ENCODE measurements at regions not wholly inside any gene's neighbourhood (a gene's known extent, or its start where the extent isn't known, plus 50 kb on each side); places are given as distances from the start of the nearest gene placed in this dataset.
"Not testable (repeated sequence)": the region's sequence is repeated elsewhere in the genome, so short reads cannot be mapped to it uniquely, and the experiment has no call there.

- no peaks in the 10 kb centered on the region for H3F3A ChIP-seq (ENCODE audit: low read depth)
- no peak overlapping the region for H3K9ac ChIP-seq (ENCODE audit: low read depth, low read length, poor library complexity, severe bottlenecking)
- H3K4me3 ChIP-seq (ENCODE audit: low read length, poor library complexity, severe bottlenecking), result no peak overlapping the region
- no peak overlapping the region for H2AFZ ChIP-seq (ENCODE audit: low read length)
- no peaks in the 10 kb centered on the region for H3K79me2 ChIP-seq (ENCODE audit: insufficient read depth, low read length)
- H3K4me2 ChIP-seq (ENCODE audit: low read depth, low read length, poor library complexity, severe bottlenecking), result no peak overlapping the region
- no peaks in the 10 kb centered on the region for H3K9me3 ChIP-seq (ENCODE audit: insufficient read depth, low read depth, low read length)
- TF ChIP-seq, protein P1, sequence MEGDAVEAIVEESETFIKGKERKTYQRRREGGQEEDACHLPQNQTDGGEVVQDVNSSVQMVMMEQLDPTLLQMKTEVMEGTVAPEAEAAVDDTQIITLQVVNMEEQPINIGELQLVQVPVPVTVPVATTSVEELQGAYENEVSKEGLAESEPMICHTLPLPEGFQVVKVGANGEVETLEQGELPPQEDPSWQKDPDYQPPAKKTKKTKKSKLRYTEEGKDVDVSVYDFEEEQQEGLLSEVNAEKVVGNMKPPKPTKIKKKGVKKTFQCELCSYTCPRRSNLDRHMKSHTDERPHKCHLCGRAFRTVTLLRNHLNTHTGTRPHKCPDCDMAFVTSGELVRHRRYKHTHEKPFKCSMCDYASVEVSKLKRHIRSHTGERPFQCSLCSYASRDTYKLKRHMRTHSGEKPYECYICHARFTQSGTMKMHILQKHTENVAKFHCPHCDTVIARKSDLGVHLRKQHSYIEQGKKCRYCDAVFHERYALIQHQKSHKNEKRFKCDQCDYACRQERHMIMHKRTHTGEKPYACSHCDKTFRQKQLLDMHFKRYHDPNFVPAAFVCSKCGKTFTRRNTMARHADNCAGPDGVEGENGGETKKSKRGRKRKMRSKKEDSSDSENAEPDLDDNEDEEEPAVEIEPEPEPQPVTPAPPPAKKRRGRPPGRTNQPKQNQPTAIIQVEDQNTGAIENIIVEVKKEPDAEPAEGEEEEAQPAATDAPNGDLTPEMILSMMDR (conservative IDR thresholded peaks at IDR 0.05; ENCODE audit: low read length), result no peak
- H3K4me1 ChIP-seq (ENCODE audit: insufficient read depth, low read length, poor library complexity, severe bottlenecking), result no peaks in the 10 kb centered on the region
- no peaks in the 10 kb centered on the region for H3K36me3 ChIP-seq (ENCODE audit: insufficient read depth, low read length)
- no peaks in the 10 kb centered on the region for H3K9me2 ChIP-seq (replicated peaks; ENCODE audit: low read depth, low read length)
- H3K27me3 ChIP-seq (ENCODE audit: insufficient read depth, low read length, poor library complexity, severe bottlenecking), result no peaks in the 10 kb centered on the region
- no peaks in the 10 kb centered on the region for H4K20me1 ChIP-seq (ENCODE audit: insufficient read depth, low read length, poor library complexity, severe bottlenecking)
Observed at GRCh38 chr11:28899706-28900105, 791.5 kb downstream of the METTL15 start.

GRCh38 chr11:28890601-28891040 is 782.4 kb downstream of the METTL15 start:
- not testable (repeated sequence) for H3K4me3 ChIP-seq (ENCODE audit: low read length, poor library complexity, severe bottlenecking); H2AFZ ChIP-seq (ENCODE audit: low read length); H3F3A ChIP-seq (ENCODE audit: low read depth); H3K27me3 ChIP-seq (ENCODE audit: insufficient read depth, low read length, poor library complexity, severe bottlenecking); H3K36me3 ChIP-seq (ENCODE audit: insufficient read depth, low read length); H3K79me2 ChIP-seq (ENCODE audit: insufficient read depth, low read length); H3K9me2 ChIP-seq (replicated peaks; ENCODE audit: low read depth, low read length); H4K20me1 ChIP-seq (ENCODE audit: insufficient read depth, low read length, poor library complexity, severe bottlenecking); H3K9ac ChIP-seq (ENCODE audit: low read depth, low read length, poor library complexity, severe bottlenecking); H3K4me2 ChIP-seq (ENCODE audit: low read depth, low read length, poor library complexity, severe bottlenecking); H3K9me3 ChIP-seq (ENCODE audit: insufficient read depth, low read depth, low read length); H3K4me1 ChIP-seq (ENCODE audit: insufficient read depth, low read length, poor library complexity, severe bottlenecking)

- Histone ChIP-seq H3K9ac (ENCODE audit: low read depth, low read length, poor library complexity, severe bottlenecking) (no peak overlapping the region), H2AFZ (ENCODE audit: low read length) (no peak overlapping the region), H4K20me1 (ENCODE audit: insufficient read depth, low read length, poor library complexity, severe bottlenecking) (no peaks in the 10 kb centered on the region), H3K9me2 (replicated peaks; ENCODE audit: low read depth, low read length) (no peaks in the 10 kb centered on the region), H3K27me3 (ENCODE audit: insufficient read depth, low read length, poor library complexity, severe bottlenecking) (no peaks in the 10 kb centered on the region), H3K4me3 (ENCODE audit: low read length, poor library complexity, severe bottlenecking) (no peak overlapping the region), H3K79me2 (ENCODE audit: insufficient read depth, low read length) (no peaks in the 10 kb centered on the region), H3K4me2 (ENCODE audit: low read depth, low read length, poor library complexity, severe bottlenecking) (no peak overlapping the region), H3K4me1 (ENCODE audit: insufficient read depth, low read length, poor library complexity, severe bottlenecking) (no peaks in the 10 kb centered on the region), H3F3A (ENCODE audit: low read depth) (no peaks in the 10 kb centered on the region), H3K9me3 (ENCODE audit: insufficient read depth, low read depth, low read length) (no peaks in the 10 kb centered on the region), H3K36me3 (ENCODE audit: insufficient read depth, low read length) (no peaks in the 10 kb centered on the region)
- no peak for TF ChIP-seq EZH2phosphoT487 (IDR thresholded peaks at IDR 0.05; ENCODE audit: borderline replicate concordance)
- TF ChIP-seq, protein P1 (conservative IDR thresholded peaks at IDR 0.05; ENCODE audit: low read length), result no peak
Observed at GRCh38 chr11:28887681-28888080, 779.5 kb downstream of the METTL15 start.

DNA sequence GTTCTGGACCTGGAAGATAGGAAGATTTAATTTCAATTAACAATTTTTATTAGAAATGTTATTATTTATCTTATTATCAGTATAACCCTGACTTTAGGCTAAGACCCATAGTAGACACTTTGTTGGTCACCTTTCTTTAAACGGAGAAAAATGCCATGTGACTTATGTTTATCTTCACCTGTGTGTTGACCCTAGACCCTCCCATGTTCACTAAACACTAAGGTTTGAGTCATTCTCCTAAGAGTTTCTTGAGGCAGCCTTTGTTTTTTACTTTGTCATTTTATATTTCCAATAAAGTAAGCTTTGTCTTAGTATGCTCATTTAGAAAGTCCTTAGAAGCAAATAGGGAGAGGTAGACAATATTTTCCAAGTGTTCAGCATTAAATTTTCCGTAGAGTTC is 771.7 kb downstream of the METTL15 start:
- H3K9me2 ChIP-seq (replicated peaks; ENCODE audit: low read depth, low read length), result no peaks in the 10 kb centered on the region
- H3K4me2 ChIP-seq (ENCODE audit: low read depth, low read length, poor library complexity, severe bottlenecking), result no peak overlapping the region
- H3K4me1 ChIP-seq (ENCODE audit: insufficient read depth, low read length, poor library complexity, severe bottlenecking), result no peaks in the 10 kb centered on the region
- H4K20me1 ChIP-seq (ENCODE audit: insufficient read depth, low read length, poor library complexity, severe bottlenecking), result no peaks in the 10 kb centered on the region
- H3F3A ChIP-seq (ENCODE audit: low read depth), result no peaks in the 10 kb centered on the region
- no peak overlapping the region for H3K4me3 ChIP-seq (ENCODE audit: low read length, poor library complexity, severe bottlenecking)
- H3K9me3 ChIP-seq (ENCODE audit: insufficient read depth, low read depth, low read length), result no peaks in the 10 kb centered on the region
- H3K79me2 ChIP-seq (ENCODE audit: insufficient read depth, low read length), result no peaks in the 10 kb centered on the region
- H3K9ac ChIP-seq (ENCODE audit: low read depth, low read length, poor library complexity, severe bottlenecking), result no peak overlapping the region
- TF ChIP-seq, protein P1 (conservative IDR thresholded peaks at IDR 0.05; ENCODE audit: low read length), result no peak
- no peak for TF ChIP-seq EZH2phosphoT487 (IDR thresholded peaks at IDR 0.05; ENCODE audit: borderline replicate concordance)
- H3K36me3 ChIP-seq (ENCODE audit: insufficient read depth, low read length), result no peaks in the 10 kb centered on the region
- no peak overlapping the region for H2AFZ ChIP-seq (ENCODE audit: low read length)
- H3K27me3 ChIP-seq (ENCODE audit: insufficient read depth, low read length, poor library complexity, severe bottlenecking), result no peaks in the 10 kb centered on the region

Data from Loucy (cell line).